LoVo (cell line): ENCODE measurements at regions not wholly inside any gene's neighbourhood (a gene's known extent, or its start where the extent isn't known, plus 50 kb on each side); places are given as distances from the start of the nearest gene placed in this dataset.

Experiments used
- DNase-seq: peaks from one replicate; pipeline ENCODE4 v3.0.0-alpha.2; 2016; ENCODE audit warnings: low spot score

DNA sequence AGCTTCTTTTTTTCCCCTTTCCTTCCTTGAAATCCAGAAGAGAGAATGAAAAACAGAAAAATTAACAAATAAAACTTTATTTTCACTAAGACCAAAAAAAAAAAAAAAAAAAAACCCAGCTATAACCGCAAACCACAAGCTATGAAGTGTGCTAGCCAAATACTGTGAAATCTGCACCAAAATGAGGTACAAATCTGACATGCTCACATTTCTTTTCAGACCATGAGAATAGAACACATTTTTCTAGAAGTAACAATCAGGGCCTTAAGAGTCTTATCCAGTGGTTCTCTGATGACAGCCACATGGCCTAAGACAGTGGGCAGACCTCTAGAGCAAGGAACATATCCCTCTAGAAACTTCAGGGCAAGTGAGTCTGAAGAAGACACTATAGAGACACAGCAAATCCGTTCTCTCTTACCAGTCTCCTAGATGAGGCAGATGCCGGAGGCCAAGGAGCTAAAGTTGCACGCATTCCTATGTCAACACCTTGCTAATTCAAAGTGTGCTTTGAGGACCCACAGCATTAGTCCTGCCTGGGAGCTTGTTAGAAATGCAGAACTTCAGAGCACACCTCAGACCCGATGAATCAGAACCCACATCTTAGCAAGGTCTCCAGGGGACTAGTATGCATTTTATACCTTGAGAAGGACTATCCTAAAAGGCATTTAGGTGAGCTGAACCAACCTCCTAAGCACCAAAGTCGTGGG, 317.1 kb downstream of the MYCN start:
- DNase-seq: no peak

DNA sequence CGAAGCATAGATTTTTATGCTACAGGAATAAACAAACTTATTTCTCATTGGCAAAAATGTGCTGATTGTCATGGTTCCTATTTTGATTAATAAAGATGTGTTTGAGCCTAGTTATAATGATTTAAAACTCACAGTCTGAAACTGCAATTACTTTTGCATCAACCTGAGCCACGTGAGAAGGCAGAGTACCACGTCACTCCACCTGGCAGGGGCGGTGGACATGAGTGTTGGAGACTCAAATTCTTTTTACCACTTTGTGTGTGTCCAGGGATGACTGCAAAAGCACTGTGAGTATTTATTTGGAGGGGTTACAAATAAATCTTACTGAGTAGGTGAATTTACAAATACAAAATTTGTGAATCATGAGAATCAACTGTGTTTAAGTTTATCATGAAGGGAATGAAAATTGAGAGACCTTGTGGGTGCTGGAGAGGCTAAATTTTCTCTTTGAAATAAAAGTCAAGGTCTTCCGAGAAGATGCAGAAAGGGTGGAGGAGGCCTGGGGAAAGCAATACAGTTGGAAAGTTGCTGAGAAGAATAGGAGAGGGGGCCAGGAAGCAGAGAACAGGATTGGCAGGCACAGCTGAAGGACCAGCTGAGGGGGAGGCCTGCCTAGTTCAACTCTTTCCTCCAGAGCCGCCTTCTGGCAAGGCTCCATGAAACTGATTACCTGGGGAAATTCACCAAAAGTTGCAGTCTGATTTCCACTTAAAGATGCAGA, 316.4 kb downstream of the MYCN start:
- DNase-seq: no peak

DNA sequence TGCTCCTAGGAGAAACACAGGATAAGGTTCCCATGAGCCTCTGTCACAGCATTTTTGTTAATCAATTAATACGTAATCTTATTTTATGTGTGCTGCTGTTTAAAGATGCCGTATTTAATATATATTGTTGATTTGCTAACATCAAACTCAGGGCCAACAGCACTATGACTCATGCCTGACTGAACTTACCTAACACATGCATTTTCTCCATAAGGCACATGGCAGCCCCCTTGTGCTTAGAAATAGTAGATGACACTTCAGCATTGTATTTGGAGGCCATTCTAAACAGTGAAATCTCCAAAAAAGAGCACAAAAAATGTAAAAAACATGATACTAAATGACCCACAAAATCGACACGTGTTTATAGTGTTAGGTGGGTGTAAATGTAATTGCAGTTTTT, 314.8 kb downstream of the MYCN start:
- no peak for DNase-seq

GRCh38 chr2:16254356-16254965, 314.1 kb downstream of the MYCN start:
- DNase-seq: no peak

GRCh38 chr2:16253291-16253690, 312.9 kb downstream of the MYCN start:
- no peak for DNase-seq

GRCh38 chr2:16252891-16253290, 312.5 kb downstream of the MYCN start:
- DNase-seq: no peak

DNA sequence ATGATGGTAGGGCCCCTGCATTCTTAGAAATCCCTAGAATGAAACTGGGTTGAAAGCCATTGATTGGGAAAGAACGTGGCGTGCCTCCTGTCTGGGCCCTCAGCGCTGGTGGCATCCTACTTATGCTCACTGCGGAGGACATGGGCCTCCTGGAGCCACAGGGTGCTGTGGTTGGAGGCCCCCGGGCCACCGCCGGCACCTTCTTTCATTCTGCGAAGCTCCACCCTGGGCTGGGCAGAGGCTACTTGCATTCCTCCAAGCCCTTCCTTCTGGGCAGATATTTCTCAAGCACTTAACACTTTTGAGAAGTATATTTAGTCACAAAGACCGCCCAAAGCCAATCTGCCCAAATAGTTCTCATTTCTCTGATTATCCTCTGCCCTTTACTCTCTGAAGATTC, 311.9 kb downstream of the MYCN start:
- DNase-seq: no peak

DNA sequence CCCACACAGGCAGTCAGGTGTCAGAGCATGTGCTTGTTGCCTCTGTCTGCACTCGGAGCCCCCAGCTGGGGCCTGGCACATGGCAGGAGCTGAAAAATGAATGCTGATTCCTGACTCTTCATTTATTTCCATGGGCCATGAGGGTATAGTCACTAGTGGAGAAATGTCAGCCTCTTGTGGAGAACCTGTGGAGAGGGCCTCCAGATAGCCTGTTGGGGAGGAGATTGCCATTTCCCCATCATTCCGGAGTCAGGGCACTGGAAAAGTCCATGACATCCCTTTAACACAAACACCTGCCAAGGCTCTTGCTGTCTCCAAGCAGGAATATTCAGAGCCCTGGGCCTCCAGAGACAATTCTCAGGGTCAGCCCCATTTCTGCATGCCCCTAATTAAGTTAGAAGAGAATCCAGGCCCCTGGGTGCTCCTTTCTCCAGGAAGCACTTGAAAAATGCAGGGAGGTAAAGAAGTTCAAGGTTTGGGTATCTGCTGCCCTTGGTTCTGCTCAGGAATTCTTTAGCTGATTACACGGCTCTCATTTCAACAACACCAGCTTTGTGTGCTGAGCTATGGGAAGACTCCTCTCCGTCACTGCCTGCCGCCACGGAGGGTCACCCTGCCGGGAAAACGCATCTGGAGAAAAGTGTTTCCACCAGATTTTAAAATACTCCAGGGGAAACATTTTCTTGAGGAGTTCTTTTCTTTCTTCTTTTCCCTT, 311.3 kb downstream of the MYCN start:
- DNase-seq: no peak

DNA sequence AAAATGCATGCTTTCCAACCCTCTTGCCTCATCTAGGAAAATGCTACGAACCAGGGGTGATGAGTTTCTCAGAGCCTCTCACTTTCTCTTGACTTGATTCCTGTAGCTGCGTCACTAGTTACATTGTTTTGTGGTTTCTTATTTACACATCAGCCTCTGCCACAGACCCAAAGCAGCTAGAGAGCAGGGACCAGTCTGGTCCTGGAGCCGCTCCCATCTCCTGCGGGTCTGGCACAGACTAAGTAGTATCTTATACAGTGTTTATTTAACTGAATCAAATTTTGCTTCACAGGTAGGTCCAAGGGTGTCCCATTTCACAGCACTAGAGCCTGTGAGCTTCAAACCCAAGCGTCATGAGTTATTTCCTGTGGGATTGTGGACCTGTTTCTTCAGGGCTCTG, 310.5 kb downstream of the MYCN start:
- DNase-seq: no peak

- no peak for DNase-seq
These were observed 310.1 kb downstream of the MYCN start for GRCh38 chr2:16250466-16250865.

GRCh38 chr2:16250056-16250425, 309.7 kb downstream of the MYCN start:
- no peak for DNase-seq

GRCh38 chr2:16249246-16250055, 309.1 kb downstream of the MYCN start:
- no peak for DNase-seq

GRCh38 chr2:16248571-16249105, 308.3 kb downstream of the MYCN start:
- no peak for DNase-seq

DNA sequence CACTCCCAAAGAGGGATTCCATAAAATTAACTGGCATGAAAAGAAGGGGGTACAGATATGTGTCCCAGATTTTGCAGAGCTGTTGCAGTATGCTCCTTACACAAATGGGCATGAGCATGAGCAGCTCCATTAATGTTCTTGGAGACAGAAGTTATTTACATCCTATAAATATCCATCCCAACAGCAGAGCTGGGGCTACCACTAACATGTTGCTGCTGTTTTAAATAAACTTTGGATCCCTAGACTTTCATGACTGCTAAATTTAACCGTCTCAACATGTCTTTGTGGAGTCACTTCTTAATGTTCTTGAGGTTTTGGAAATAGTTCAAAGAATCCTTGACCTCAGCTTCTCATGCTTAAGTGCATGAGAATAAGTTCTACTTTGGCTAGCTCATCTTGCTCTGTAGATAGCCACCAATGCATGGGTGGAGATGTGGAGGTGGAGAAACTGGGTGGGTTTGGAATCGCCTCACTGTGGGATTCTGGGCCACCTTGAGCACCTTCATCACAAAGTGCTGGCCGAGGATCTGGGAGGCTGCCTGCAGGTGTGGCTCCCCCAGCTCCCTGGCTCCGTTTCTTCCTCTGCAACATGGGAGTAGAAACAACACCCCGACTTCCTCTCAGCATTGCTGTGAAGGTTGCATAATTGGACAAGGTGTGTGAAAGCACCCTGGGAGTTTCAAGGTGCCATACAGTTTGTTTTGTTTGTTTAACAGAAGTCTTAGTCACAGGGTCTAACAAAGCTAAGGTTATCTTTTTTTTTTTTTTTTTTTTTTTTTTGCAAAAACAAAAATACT, 307.2 kb downstream of the MYCN start:
- DNase-seq: no peak

DNA sequence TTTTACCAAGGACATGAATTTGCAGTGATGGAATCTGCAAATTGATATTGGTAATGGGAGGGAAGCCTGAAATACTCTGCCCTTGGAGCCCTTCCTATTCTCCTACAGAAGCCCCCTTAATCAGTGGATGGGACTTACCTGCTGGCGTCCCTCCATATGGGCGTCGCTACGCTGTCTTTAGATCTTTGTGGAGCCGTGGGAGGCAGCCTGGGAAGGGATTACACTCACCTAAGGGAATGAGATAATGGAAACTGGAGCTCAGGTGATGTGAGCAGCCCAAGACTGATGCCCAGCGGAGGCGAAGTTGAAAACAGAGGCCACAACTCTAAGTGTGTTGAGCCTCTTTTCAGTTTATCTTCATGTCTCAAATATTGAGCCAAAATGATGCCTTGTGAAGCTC, 306.6 kb downstream of the MYCN start:
- no peak for DNase-seq

DNA sequence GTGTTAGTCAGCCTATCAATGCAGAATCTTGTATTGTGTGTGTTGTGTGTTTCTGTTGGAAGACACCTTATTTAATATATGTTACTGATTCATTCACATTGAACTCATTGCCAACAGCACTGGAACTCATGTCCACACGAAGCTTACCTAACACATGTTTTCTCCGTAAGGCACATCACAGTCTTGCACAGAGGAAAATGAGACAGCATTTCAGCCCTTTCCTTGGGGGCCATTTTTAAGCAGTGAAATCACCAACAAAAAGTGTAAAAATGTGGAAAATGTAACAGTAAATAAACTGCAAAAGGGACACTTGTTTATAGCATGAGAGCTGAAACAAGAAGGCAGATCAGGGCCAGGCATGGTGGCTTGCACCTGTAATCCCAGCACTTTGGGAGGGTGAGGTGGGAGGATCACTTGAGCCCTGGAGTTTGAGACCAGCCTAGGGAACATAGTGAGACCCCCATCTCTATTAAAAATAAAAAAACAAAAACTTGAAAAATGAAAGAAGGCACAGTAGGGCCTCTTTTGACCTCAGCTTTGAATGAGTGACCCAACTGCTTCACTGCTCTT, 306.0 kb downstream of the MYCN start:
- no peak for DNase-seq

DNA sequence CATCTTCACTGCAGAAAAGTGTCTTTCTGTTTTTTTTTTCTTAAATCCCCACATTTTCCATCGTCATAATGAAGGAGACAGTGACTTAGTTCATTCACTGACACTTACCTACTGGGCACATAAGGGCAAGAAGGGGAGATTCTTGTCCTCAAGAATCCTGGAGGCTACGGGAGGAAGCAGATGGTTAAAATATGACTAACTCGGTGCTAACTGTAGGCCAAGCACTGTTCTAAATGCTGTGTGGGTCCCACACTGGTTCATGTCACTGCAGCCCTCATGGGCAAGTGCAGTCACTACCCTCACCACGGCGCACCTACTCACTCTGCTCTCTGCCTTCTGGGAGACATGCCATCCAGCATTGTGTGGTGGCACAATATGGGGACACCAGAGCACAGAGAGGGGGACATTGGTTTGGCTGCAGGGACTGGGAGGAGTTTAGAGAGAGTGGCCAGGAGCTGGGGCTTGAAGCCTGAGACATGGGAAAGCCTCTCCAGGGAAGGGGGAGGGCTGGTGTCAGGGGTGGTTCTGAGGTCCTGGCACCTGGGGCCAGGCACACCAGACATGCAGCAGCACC, 305.2 kb downstream of the MYCN start:
- no peak for DNase-seq

GRCh38 chr2:16244966-16245320, 304.6 kb downstream of the MYCN start:
- no peak for DNase-seq

DNA sequence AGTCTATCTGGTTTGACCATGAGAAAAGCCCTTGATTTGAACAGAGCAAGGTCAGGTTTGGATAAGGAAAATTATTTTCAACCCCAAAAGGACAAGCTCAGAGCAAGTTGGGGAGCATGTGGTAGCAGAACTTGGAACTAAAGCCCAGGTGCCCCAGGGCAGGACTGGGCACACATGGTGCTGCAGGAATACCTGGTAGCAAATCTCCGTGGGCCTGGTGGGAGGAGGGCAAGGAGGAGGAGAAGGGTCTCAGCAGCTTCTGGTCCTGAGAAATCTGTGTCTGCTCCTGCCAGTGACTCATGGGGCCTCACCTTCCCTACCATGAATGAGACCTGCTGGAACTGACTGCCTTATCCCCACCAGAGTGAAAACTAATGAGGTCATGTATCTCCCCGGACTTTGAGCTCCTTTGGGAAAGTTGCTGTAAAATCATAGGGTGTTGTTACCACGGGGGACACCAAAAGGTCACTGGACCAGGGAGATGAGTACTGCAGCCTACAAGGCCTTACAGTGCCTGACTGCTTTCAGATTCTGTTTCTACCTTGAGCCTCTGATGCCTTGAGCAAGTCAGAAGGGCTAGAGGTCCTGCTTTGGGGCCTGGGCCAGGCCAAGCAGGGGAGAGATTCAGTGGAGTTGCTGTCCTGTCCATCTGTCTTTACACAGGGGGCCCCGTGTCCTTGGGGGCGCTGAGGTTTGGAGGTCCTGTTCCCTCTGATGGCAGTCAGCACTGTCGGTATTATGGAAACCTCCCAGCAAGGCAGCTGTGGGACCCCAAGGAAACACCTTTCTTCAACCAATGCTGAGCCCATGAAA, 304.0 kb downstream of the MYCN start:
- DNase-seq: no peak
